ENCODE measurements at regions not wholly inside any gene's neighbourhood (a gene's known extent, or its start where the extent isn't known, plus 50 kb on each side); places are given as distances from the start of the nearest gene placed in this dataset.

DNA sequence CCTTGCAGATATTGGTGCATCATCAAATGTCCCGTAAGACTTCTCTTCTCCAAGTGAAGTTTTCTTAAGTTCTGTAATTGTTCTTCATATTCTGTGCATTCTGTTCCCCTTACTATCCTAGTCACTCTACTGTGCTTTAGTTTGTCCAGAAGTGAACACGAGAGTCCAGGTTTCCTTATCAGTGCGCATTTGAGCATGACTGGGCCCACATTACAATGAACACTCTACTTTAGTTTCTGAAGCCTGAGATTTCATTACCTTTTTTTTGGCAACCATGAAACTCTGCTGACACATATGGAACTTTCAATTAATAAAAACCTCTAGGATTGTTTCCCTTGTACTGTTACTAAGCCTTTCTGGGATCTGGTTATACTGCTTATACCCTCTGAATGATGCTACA is 270.0 kb downstream of the KCNRG start:
- Mint-ChIP-seq H3K27ac (no peak overlapping the region), H3K4me1 (peaks cover 36 to 44% of the 10 kb centered on the region in 2 experiments), H3K4me3 (no peak overlapping the region), H3K9me3 (peaks cover 0 to 5% of the 10 kb centered on the region in 2 experiments; a peak in 1 of 5 replicates), H3K27me3 (ENCODE audit: low read depth) (no peaks in the 10 kb centered on the region), H3K36me3 (ENCODE audit: insufficient read depth in 1 of 3, low read depth in 3 of 3) (peaks cover 0 to 12% (median 0%) of the 10 kb centered on the region in 3 experiments; a peak in 3 of 7 replicates)
- H2BK12ac ChIP-seq (ENCODE audit: insufficient read length, low read depth, low read length): no peak overlapping the region
- H3K23me2 ChIP-seq (ENCODE audit: insufficient read length, low read depth, low read length, poor library complexity, severe bottlenecking): no peaks in the 10 kb centered on the region
- no peak overlapping the region for H2BK20ac ChIP-seq (ENCODE audit: low read depth, low read length, poor library complexity, severe bottlenecking)
- no peak overlapping the region for H2BK5ac ChIP-seq (ENCODE audit: insufficient read length, low read length)
- H4K91ac ChIP-seq (ENCODE audit: insufficient read length, low read depth, low read length): no peak overlapping the region
- H3T11ph ChIP-seq (ENCODE audit: low read length): no peak overlapping the region
- H4K8ac ChIP-seq (replicated peaks; ENCODE audit: insufficient read length, low read depth, low read length): no peak overlapping the region
- no peak overlapping the region for H3K23ac ChIP-seq (ENCODE audit: insufficient read length, low read depth, low read length)
- no peak overlapping the region for H2AK5ac ChIP-seq (ENCODE audit: insufficient read length, low read length)
- H3K4me1 ChIP-seq (ENCODE audit: insufficient read depth, low read length): 0 out of 2 replicates have a peak, but pooled peaks cover 2% of the 10 kb centered on the region
- H4K5ac ChIP-seq (ENCODE audit: insufficient read length, low read depth, low read length): no peak overlapping the region
- no peaks in the 10 kb centered on the region for H3K27me3 ChIP-seq (ENCODE audit: insufficient read depth, low read length)
- no peak for DNase-seq
- H3K79me2 ChIP-seq (ENCODE audit: insufficient read depth, low read length): no peaks in the 10 kb centered on the region
- no peak overlapping the region for H3K14ac ChIP-seq (ENCODE audit: insufficient read depth, low read length)
- no peak overlapping the region for H2BK120ac ChIP-seq (ENCODE audit: low read depth, low read length, poor library complexity, severe bottlenecking)
- no peak overlapping the region for H2BK15ac ChIP-seq (ENCODE audit: low read depth, low read length)
- H3K56ac ChIP-seq (ENCODE audit: insufficient read length, low read depth, low read length): no peak overlapping the region
- no peaks in the 10 kb centered on the region for H4K20me1 ChIP-seq (ENCODE audit: control insufficient read depth, insufficient read depth, insufficient read length)
- WGBS (ENCODE audit: extremely low coverage, insufficient read length, low lambda C conversion rate): no CpG with 5 or more reads among the region's 3 CpGs
- TF ChIP-seq, protein P1, sequence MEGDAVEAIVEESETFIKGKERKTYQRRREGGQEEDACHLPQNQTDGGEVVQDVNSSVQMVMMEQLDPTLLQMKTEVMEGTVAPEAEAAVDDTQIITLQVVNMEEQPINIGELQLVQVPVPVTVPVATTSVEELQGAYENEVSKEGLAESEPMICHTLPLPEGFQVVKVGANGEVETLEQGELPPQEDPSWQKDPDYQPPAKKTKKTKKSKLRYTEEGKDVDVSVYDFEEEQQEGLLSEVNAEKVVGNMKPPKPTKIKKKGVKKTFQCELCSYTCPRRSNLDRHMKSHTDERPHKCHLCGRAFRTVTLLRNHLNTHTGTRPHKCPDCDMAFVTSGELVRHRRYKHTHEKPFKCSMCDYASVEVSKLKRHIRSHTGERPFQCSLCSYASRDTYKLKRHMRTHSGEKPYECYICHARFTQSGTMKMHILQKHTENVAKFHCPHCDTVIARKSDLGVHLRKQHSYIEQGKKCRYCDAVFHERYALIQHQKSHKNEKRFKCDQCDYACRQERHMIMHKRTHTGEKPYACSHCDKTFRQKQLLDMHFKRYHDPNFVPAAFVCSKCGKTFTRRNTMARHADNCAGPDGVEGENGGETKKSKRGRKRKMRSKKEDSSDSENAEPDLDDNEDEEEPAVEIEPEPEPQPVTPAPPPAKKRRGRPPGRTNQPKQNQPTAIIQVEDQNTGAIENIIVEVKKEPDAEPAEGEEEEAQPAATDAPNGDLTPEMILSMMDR (conservative IDR thresholded peaks at IDR 0.05): no peak
- no peak overlapping the region for H3K4ac ChIP-seq (ENCODE audit: low read depth, low read length)
- no peaks in the 10 kb centered on the region for H3K9me3 ChIP-seq (ENCODE audit: control insufficient read depth, low read depth, low read length)
- no peak overlapping the region for H3K18ac ChIP-seq (ENCODE audit: insufficient read length, low read depth, low read length)
- H3K27ac ChIP-seq (ENCODE audit: insufficient read length, low read depth, low read length): no peak overlapping the region
- H3K9ac ChIP-seq (ENCODE audit: extremely low read depth, insufficient read length, low read length): no peak overlapping the region
- H2AFZ ChIP-seq (ENCODE audit: low read length): no peak overlapping the region
- H3K79me1 ChIP-seq (ENCODE audit: insufficient read depth, low read depth, low read length, poor library complexity, severe bottlenecking): no peaks in the 10 kb centered on the region
- H3K4me2 ChIP-seq (ENCODE audit: insufficient read depth, insufficient read length, low read length): no peak overlapping the region

Measured in H9 (cell line).